ENCODE measurements at regions not wholly inside any gene's neighbourhood (a gene's known extent, or its start where the extent isn't known, plus 50 kb on each side); places are given as distances from the start of the nearest gene placed in this dataset.
"Not testable (repeated sequence)": the region's sequence is repeated elsewhere in the genome, so short reads cannot be mapped to it uniquely, and the experiment has no call there.

DNA sequence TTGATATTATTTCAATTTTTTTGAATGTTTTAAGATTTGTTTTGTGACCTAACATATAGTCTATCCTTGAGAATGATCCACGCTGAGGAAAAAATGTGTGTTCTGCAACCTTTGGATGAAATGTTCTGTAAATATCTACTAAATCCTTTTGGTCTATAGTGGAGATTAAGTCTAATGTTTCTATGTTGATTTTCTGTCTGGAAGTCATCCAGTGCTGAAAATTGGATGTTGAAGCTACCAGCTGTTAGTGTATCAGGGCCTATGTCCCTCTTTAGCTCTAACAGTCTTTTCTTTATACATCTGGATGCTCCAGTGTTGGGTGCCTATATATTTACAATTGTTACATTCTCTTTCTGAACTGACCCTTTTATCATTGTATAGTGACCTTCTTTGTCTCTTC, 422.3 kb downstream of the TMEM232 start:
- DNase-seq = no peak
- no peak for ATAC-seq

DNA sequence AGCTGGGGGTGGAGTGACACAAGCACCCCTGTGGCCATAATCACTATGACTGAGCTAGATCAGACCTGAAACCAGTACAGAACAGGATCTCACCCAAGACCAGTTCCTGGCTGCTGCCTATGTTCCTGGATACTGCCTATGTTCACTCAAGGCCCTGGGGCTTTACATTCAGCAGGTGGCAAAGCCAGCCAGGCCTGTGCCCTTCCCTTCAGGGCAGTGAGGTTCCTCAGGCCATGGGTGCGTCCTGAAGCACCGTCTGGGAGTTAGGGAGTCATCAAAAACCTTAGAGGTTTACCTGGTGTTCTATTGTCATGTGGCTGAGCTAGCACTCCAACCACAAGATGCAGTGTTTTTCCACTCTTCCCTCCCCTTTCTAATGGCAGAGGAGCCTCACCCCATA, 419.8 kb downstream of the TMEM232 start:
- no peak for ATAC-seq
- no peak for DNase-seq

DNA sequence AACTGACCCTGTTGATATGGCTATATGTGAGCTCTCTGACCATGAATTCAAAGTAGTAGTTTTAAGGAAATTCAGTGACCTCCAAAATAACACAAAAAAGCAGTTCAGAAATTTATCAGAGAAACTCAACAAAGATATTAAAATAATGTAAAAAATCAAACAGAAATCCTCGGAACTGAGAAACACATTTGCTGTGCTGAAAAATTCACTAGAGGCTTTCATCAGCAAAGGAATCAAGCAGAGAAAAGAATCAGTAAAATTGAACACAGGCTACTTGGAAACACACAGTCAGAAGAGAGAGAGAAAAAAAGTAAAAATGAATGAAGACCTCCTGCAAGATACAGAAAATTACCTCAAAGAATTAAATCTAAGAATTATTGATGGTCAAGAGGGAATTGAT, 417.2 kb downstream of the TMEM232 start:
- DNase-seq (no peak), ATAC-seq (no peak)

DNA sequence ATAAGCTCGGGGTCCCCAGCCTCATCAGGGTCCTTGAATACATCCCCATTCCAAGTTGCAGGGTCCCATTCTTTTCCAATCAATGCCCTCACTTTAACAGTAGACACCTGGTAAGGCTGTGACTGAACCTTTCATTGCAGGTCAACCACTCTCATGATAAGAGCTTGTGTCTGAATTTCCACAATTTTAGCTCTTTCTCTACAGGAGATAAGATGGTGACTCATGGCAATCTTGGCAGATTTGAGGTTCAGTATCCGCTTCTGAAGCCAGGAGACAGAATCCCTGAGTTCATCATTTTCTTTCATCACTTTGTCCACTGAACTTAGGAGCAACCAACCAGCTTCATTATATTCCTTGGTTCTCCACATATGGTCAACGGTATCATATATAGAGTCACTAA, 409.9 kb downstream of the TMEM232 start:
- ATAC-seq, DNase-seq: not testable (repeated sequence)

DNA sequence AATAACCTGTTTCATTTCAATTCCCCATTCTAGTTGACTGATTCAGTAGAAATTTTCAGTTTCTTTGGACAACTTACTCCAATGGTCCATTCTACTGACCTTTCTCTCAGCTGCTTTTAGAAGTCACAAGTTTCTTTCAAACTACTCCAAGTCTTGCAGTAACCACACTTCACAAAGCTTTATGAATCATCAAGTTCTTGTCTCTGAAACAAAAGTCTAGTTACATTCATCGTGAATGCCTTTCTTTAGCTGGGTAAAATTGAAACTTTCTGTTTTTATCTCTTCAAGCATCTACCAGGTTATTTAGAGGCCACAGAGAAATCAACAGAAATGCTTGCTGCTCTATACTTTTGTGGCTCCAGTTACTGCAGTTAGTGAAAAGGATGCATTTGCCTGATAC, 405.4 kb downstream of the TMEM232 start:
- DNase-seq (no peak), ATAC-seq (no peak)

DNA sequence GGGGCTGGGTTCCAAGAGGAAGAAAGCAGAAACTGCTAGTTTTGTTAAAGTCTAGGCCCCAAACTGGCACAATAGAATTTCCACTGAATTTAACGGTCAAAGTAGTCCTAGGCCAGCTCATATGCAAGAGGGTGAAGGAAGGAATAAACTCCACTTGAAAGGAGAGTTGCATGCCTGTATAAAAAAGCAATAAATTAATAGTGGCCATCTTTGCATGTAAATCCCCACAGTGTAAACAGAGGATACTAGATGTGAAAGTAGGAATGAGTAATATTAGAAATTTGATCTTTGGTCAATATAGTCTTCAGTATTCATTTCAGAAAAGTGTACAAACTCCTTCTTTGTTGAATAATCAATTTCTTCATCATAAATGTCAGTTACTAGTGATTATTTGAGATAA, 403.1 kb downstream of the TMEM232 start:
- DNase-seq (no peak), ATAC-seq (no peak)

DNA sequence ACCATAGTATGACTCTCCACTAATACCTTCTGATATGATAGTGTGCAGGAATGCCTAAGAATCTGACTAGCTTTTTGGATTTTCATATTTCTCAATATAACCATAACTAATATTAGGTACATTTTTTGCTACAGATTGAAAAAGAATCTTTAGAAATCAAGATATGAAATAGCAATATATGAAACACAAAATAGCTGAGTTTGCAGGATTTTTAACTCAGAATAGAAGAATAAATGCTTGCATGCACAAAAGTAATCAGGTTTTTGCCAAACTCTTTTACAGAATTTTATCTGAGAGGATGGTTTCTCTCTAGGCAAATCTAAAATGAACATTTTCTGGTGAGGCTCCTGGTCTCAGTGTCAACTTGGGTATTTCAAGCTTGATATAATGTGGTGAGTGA, 402.6 kb downstream of the TMEM232 start:
- ATAC-seq = no peak
- no peak for DNase-seq

DNA sequence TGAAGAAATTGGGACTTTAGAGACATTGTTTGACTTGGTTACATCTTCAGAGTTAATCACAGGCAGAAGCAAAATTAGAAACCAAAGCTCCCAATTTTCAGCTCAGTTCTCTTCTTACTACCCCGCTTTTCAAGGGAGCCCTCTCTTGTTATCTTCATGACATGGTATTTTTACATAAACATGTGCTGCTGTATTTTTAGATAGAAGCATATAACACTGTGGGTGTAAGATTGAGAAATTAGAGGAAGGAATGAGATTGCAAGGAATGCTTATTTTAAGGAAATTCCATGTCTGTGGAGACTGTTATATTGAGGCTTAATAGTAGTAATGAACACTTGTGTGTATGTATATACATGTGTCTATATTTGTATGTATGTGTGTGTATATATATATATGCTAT, 401.6 kb downstream of the TMEM232 start:
- ATAC-seq (no peak), DNase-seq (no peak)

DNA sequence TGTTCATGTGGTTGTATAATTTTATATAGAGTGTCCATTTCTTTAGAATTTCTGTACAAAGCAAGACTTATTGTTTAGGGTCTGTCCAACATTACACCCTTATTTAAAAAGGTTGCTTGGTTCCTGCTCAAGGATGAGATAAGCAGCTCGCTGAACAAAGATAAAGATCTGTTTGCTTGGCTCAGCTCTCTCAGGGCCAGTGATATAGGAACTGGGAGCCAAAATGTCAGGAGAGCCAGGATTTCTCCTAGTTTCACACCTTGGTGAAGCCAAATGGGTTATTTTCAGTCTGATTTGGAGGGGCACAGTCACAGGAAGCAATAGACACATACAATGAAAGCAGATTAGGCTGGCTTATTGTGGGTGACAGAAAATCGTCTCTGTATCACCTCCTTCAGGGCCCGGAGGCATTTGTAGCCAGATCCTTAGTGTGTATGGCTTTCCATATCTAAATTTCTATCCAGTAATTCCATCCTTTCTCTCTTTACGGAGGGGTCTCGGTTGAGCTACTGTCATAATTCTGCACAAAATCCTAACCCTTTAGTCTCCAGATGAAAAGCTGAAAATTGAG, 396.4 kb downstream of the TMEM232 start:
- DNase-seq (no peak), ATAC-seq (no peak)

DNA sequence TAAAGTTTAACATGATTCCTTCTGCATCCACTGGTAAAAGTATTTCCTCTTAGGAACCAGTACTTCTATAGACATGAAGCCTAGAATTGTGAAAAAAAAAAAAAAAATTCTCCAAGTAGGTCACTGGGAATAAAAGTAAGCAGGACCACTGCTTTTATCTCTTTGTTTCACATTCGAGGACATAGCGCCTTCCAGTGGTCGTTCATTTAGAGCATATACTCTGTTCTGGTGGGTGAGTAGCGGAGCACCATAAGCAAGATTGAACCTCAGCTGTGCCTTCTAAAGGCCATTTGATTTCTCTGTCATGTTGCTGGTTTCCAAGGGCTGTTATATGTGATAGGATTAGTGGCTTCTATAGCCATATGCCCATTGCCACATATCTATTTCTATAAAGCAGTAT, 393.1 kb downstream of the TMEM232 start:
- ATAC-seq = no peak
- peak; percentile 5 for DNase-seq

DNA sequence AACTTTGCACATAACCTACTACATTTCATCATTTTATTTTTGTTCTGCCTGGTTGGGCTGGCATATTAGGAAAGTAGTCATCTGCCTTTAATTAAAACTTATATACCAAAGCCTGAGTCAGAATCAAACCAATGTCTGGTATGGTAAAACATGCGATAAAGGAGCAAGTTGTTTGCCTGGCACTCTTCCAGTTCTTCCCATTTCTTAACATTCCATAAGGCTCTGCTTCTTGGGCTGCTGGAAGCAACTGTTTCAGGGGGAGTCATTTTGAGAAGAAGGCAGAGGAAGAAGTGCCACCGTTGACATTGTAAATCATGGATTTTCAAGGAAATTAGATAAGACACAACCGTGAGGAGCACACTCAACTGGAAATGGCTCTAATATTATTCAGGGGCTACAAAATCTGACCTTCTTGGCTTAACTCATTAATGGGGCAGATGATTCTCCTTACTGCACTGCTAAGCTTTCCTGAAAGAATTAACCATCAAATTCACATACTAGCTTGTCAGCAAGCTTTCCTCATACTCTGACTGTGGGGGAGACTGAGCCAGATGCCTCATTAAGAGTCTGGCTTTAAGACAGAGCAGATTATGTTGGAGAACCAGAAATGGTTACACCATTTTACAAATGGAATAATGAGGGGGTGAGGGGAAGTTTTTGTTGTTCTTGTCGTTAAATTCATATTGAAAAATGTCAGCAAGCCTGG, 391.0 kb downstream of the TMEM232 start:
- DNase-seq = no peak

DNA sequence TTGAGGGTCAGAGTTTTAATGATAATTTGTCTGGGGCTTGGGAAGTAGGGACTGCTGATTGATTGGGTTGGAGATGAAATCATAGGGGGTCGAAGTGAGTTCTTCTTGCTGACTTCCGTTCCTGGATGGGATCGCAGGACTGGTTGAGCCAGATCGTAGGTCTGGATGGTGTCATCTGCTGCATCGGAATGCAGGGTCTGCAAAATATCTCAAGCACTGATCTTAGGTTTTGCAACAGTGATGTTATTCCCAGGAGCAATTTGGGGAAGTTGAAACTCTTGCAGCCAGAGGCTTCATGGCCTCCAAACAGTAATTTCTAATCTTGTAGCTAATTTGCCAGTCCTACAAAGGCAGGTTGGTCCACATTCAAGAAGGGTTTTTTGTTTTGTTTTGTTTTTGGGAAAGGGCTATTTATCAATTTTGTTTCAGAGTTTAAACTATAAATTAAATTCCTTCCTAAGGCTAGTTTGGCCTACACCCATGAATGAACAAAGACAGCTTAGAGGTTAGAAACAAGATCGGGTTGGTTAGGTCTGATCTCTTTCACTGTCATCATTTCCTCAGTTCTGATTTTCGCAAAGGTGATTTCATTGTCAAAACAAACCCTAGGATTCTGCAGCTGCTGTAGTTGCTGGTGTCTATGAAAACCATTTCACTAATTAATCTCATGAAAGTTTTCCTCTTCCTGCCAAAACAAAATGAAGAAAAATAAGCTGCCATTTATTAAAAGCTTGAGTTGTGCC, 388.0 kb downstream of the TMEM232 start:
- no peak for ATAC-seq
- DNase-seq = no peak

More for the DNA sequence above, 391.0 kb downstream of the TMEM232 start:
- no peak for ATAC-seq

DNA sequence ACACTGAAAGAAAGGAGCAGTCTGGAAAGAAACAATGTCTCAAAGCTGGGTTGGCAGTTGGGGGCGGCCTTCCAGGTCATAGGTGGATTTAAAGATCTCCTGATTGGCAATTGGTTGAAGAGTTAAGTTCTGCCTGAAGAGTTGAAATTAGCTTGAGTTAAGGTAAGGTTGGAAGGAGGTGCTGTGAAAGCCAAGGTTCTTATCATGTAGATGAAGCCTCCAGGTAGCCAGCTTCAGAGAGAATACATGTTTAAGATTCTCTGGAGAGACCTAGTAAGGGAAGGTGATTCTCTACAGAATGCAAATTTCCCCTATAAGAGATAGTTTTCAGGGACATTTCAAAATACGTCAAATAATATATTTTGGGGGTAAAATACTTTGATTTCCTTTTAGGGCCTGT, 387.1 kb downstream of the TMEM232 start:
- DNase-seq (no peak), ATAC-seq (no peak)

DNA sequence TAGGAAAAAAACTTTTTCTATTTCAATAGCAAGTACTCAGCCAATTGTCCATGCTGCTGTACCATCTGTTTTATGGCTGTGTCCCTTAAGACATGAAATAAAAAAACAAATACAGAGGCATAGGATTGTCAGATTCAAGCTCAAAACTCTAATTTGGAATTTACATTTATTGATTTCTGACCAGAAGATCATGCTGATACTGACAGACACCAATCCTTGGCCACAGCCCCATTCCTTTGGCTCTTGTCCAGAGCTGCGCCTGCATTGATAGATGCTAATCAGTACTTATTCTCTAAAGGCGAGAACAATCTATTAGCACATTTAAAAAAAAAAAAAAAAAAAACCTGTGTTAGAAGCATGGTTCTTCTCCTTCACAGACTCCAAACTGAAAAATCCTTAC, 384.6 kb downstream of the TMEM232 start:
- ATAC-seq (no peak), DNase-seq (no peak)

DNA sequence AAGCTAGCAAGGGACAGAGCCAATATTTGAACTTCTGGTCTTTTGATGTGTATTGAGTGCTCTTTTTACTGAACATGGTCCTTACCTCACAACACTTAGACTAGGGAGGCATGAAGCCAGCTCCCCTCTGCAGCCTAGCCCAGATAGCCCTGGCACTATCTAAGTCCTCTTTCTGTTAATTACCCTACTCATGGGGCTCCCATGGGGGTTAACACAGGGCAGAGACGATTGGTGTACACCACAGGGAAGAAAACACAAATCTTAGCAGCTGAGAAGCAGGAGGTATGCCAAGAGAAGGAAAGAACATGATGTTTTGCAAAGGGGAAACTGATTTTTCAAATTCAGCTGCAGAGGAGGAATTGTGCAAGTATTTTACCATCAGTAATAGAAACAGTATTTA, 383.8 kb downstream of the TMEM232 start:
- no peak for DNase-seq
- ATAC-seq = no peak

DNA sequence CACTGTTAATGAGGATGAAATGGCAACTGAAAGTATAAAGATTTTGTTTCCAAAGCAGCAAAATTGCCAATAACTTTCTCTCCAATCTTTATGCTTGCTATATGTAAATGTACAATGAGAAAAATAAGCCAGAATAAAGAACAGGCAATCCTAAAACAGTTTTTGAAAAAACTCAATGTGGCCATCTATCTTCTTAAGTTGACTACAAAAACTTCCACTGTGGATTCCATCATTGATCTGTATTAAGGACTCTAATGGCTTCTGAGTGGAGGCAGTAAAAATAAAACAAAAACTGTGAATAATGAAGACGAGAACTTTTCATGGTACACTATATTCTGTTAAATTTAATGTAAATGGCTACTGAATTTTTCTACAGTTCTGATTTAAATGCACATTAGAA, 382.9 kb downstream of the TMEM232 start:
- ATAC-seq = no peak
- no peak for DNase-seq

DNA sequence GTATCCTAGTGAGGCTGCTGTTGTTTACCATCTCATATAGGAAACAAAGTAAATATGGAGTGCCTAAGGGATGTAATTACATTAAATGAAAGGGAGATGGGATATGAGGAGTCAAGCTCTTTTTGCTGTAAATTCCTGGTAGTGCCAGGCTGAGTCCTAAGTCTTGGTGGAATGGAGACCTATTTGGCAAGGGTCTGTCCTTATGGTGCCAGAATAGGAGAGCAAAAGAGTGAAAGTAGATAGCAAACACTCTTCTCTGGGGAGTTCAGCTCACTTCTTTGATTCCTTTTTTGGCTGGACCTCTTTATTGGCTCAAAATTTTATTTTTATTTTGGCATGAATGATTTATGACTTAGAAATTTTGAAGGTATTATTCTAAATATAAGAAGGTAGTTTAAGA, 380.8 kb downstream of the TMEM232 start:
- DNase-seq (no peak), ATAC-seq (no peak)

DNA sequence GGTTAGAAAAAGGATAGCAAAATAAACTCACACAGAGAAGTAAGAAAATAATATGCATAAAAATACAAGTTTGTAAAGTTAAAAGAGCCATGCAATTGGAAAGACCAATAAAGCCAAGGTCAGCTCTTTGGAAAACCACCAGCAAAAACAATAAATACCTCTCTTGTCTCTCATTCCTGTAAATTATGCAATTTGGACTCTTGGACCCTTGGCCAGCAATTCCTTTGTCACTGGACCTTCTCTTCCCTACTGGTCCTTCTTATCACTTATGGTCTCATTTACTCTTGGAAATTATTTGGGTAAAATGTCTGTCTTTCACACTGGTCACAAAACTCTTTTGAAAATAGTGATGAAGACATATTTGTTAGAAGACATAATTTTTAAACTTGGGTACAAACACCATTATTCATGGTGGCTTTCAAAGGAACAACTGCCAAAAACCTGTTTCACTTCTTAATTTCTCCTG, 379.5 kb downstream of the TMEM232 start:
- ATAC-seq = no peak
- DNase-seq = no peak

DNA sequence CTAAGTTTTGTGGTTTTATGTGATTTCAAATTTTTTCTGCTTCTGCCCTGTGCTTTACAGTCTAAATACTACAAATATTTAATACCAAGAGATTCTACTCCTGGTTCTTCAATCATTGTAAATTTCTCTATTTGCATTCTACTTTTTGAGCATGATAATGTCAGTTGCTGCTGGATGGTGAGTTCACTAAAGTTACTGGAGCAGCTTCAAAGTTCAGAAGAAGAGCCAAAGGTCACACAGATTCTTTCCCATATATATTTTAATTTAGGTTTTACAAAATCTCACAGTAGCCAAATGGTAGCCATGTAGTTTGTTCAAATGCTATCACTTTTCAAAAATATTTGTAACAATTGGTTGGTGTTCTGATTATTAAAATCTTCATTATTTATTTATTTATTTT, 378.7 kb downstream of the TMEM232 start:
- ATAC-seq = no peak
- DNase-seq = no peak

DNA sequence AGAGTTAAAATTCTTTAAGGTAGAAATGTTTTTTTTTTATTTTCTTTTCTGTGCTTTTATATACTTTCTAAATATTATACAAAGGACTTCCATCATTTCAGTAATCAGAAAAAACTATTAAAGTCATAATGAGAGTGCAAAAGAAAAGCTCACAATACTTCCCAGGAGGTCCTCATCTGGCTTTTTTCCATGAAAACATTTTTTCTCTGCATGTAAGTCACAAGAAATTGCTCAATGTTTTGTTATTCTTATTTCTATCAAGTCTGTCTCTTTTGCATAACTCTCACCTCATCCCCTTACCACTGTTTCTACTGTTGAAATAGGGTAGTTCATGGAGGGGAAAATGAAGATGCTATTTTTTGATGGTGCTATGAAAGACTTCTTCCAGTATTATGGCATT, 375.0 kb downstream of the TMEM232 start:
- no peak for DNase-seq

DNA sequence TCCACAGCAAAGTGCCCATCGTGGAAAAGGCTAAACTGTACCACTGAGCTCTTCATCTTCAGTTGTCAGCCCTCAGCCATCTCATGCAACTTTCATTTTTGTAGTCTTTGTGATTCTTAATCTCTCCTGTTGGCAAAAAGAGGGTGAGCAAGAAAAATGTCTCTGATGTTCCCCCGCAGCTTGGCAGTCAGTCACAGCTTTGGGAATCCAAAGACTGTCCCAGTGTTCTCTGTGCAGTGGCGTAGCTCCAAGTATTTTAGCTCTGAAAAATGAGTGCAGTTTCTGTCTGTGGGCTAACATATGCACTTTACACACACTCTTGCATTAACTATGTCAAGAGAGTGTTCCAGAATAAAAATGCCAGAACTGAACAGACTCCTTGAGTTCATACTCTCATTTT, 372.2 kb downstream of the TMEM232 start:
- ATAC-seq = no peak
- DNase-seq = no peak

More for the DNA sequence above, 375.0 kb downstream of the TMEM232 start:
- no peak for ATAC-seq

DNA sequence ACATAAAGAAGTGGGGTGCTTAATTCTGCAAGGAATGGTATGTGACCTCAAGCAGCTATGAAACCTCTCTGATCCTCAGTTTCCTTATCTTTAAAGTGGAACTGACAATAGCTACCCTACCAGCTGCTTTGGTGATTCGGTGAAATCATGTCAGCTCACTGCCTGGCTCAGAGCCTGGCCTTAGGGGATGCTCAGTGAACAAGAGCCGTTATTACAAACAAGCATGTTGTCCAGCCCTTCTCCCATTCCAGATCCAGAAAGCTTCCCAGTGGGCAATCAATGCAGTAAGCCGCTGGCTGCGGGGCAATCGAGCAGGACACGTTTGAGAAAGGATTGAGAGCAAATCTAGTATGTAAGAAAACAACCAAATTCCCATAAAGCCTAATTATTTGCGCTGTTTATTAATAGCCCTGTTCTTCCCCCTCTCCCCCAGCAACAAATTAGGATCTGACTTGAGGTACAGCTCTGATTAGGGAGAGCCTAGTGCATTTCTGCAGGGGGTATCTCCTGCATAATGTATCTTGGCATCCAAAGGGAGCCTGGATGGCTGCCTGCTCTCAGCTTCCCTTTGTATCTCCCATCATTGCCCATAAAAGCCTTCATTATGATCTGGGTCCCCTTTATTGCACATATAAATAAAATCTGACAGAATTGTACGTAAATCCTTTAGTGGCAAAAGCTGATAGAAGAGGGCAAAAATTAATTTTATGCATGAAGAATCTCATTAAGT, 371.4 kb downstream of the TMEM232 start:
- DNase-seq = no peak

DNA sequence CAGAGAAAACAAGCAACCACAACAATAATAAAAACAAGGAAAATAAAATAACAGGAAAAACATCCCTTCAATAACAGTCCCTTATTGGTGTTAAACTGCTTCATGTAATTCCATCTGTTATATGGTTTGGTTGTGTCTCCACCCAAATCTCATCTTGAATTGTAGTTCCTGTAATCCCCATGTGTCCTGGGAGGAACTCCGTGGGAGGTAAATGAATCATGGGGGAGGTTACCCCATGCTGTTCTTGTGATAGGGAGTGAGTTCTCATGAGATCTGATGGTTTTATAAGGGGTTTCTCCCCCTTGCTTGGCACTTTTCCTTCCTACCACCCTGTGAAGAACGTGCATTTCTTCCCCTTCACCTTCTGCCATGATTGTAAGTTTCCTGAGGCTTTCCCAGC, 369.8 kb downstream of the TMEM232 start:
- DNase-seq = no peak

More for the DNA sequence above, 371.4 kb downstream of the TMEM232 start:
- no peak for ATAC-seq

More for the DNA sequence above, 369.8 kb downstream of the TMEM232 start:
- no peak for ATAC-seq

Data from stimulated activated naive CD8-positive, alpha-beta T cell treated with anti-CD3 and anti-CD28 coated beads, Interleukin-15, Interleukin-2, amounts not matched to agents 100 U/mL and 50 U/mL, for 24 hours (primary cell).